ENCODE measurements at regions not wholly inside any gene's neighbourhood (a gene's known extent, or its start where the extent isn't known, plus 50 kb on each side); places are given as distances from the start of the nearest gene placed in this dataset.

DNA sequence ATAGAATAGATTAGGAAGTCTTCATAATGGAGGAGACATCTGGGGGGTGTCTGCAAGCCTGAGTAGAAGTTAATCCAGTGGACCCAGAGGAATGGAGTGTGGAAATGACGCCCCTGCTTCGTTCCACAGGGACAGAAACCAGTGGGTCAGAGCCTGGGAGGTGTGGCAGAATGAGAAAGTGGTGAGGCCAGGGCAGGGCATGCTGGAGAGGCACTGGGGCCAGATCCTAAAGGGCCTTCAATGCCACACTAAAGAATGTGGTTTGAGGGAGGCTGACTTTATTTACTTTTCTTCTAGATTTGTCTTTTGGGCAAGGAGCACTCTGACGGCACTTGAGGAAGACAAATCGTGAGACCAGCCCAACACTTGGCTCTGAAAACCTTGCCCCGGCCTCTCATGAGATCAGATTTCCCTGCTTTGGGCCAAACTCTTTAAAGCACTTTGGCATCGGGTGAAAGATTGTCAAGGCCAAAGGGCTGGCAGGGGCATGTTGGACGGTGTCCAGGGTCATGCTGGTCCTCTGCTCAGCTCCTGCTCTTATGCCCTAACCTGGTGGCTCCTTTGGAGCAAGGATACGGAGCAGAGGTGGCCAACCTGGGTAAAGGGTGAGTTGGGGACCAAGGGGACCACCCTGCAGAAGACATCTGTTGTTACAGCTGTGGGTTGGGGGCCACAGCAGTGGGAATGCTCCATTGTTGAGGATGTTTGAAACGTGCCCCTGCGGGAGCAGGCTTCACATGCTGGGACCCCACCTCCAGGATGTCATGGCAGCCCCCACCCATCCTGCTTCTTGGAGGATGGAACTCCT, 157.0 kb upstream of the ZMIZ1 start:
- FAIRE-seq (no peak), DNase-seq (ENCODE audit: extremely low spot score, insufficient read length, low read depth) (no peak)

DNA sequence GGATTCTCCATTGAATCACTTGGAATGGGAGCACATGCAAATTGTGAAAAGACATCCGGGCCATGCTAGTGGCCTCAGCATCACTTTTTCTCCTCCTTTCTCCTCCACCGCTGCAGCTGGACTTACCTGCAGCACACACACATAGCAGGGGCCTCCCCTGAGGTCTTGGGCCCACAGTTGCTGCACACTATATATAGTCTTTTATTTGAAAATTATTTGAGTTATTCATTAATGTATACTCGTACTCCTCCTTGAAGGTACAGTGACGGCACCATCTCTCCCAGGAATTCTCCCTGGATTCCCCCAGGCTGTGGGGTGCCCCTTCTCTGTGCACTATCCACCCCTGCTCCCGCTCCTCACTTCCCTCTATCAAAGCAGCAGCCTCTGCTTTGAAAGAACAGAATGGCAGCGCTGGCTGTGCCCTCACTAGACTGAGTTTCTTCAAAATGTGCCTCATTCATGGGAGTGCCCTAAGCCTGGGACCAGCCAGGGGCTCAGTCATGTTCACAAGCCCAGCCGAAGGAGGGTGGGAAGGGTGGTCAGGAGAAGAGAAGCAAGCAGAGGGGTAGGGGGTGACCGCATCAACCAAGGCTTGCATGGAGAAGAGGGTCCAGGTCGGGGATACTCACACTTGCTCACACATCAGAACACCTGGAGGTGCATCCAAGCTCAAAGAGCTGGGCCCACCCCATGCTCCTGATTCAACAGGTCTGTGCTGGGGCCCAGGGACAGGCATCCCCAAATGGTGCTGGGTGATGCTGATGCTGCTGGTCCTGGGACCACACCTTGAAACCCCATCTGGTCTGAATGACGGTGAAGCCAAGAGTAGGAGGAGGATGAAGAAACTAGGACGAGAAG, 156.2 kb upstream of the ZMIZ1 start:
- DNase-seq (ENCODE audit: extremely low spot score, insufficient read length, low read depth) (no peak), FAIRE-seq (no peak)

DNA sequence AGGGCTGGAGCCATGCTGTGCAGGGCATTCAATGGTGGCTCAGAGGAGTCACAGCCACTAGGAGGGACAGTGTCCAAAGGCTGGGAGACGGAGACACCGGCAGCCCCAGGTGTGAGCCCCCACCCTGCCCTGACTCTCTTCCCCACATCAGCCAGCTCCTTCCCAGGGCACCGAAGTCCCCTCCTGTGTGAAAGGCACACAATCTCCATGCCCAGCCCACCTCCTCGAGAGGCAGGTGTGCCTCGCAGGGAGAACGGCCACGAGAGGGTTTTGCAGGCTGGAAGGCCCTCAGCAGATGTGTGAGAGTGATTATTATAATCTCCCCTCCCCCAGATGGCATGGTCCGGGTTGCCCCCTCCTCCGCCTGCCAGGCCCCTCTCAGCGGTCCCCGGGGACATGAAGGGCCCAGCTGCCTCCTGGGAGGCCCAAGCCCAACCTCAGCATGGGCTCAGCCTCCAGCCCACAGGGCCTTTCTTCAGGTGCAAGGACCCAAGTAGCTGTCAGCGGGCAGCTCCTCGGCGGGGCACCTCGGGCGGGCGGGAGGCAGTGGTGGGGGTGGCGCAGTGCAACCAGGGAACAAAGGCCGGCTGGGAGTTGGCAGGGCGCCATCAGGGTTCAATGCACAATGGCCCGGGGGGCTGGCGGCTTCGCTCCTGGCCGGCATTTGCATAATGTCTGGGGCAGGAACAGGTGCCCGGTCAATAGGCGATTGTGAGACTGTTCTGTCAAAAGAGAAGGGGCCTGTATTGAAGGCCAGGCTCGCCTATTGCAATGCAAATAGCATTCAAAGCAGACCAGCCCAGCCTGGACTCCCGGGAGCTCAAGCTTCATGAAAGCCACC, 155.3 kb upstream of the ZMIZ1 start:
- FAIRE-seq (no peak), DNase-seq (ENCODE audit: extremely low spot score, insufficient read length, low read depth) (no peak)

DNA sequence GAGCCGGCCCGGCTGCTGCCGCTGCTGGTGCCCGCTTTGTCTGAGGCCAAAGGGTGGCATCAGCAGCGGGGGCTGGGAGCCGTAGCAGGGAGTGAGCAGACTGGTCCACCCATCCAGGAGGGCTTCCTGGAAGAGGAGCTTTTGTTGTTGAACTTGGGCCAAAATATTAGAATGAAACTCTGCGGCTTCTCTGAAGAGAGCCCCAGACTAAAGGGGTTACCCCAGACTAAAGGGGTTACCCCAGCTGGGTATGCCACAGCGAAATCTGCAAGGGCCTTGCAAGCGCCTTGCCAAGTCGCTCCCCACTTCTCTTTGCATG, 154.7 kb upstream of the ZMIZ1 start:
- FAIRE-seq (no peak), DNase-seq (ENCODE audit: extremely low spot score, insufficient read length, low read depth) (no peak)

DNA sequence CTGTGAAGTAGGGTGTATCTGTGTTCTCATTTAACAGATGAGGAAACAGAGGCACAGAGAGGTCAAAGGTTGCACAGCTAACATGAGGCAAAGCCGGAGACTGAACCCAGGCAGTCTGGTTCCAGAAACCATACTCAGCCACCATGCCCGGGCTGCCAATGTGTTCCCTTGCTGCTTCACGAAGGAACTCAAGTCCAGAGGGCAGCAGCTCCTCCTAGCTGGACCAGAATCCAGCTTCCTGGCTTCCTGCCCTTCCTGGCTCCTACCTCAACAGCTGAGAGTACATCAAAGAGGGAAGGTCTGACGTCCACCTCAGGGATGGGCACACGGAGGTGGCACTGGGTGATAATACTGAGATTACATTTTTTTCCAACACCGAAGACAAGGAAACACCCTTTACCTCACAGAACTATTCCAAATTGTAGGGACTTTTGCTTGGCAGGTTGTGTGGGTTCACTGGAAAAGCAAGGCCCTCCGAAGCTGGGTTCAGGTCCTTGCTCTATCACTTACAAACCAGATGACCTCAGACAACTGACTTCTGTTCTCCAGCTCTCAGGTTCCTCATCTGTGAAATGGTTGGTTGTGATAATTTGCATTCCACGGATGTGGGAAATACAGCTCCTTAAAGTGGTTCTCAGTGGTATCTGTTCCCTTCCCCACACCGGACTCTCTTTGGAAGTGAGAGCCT, 154.1 kb upstream of the ZMIZ1 start:
- FAIRE-seq = peak; percentile 41
- no peak for DNase-seq (ENCODE audit: extremely low spot score, insufficient read length, low read depth)

DNA sequence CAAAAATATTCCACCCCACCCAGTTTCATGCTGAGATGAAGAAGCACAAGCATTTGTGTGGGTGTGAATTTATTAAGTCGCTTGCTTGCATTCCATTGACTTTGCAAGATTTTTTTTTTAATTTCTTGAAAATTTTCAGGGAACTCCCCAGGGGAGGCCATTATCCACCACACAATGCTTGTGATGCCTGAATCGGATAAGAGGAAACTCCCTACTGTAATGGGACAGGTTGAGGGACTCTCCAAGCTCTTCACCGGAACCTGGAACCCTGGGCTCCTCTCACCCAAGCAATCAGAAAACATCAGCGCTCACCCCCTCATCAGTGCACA, 153.6 kb upstream of the ZMIZ1 start:
- DNase-seq (ENCODE audit: extremely low spot score, insufficient read length, low read depth) (no peak), FAIRE-seq (no peak)

DNA sequence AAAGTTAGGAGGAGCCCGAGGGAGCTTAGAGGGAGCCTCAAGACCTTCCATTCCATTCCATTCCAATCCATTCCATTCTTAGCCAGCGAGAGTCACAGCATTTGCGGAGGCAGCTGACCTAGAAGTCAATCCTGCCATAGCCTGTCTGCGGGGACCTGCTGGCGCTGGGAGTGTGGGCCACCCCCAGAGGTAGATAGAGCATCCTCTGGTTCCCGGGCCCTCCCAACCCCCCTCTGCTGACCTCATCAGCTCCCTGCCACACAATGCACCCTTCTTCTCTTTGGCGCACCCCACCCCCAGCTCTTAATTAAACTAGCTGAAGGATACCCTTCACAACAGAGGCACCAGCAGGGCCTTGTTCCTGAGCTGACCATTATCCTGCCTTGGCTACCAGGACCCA, 152.5 kb upstream of the ZMIZ1 start:
- DNase-seq (ENCODE audit: extremely low spot score, insufficient read length, low read depth) (no peak), FAIRE-seq (no peak)

DNA sequence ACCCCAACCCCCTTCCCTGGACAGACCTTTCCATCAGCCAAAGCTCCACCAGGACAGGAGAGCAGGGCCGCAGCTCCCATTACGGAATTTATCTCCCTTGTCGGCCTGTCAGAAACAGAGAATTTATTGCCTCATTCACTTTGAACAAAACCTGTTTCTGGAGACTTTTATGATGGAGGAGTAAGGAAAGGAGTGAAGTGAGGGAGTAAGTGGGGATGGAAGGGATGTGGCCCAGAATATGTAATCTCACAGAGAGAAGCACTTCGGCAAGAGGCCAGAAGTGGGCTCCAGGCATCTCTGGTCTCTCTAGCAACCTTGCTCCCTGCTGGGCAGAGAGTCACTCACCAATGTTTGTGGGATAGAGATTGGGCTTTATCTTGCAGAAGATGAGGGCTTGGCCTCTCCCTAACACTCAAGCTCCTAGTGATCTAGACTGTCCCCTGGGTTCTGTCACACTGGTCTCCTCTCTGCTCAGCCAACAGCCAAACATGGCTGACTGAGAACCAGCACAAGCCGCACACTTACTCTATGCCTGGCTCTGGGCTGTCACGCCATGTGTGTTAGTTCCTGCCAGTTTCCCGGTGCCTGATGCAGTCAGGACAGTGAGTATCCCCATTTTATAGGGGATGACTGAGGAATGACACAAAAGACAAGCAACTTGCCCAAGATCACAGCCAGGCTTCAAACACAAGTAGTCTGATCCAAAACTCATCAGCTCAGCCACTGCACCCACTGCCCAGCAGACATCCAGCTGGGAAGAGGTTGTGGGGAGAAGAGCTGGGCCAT, 149.4 kb upstream of the ZMIZ1 start:
- DNase-seq (ENCODE audit: extremely low spot score, insufficient read length, low read depth) (no peak), FAIRE-seq (no peak)

DNA sequence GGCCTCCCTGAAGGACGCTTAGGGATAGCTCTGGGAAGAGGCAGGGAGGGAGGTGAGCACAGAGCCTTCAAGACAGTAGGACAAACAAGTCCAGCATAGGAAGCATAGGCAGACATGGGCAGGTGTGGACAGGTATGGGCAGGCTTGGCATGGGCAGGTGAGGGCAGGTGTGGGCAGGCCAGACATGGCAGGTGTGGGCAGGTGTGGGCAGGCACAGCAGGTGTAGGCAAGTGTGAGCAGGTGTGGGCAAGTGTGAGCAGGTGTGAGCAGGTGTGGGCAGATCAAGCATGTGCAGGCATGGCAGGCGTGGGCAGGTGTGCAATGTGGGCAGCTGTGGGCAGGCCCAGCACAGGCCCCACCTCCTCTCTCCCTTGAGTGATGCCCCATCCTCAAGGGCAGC, 148.8 kb upstream of the ZMIZ1 start:
- DNase-seq (ENCODE audit: extremely low spot score, insufficient read length, low read depth) = no peak
- no peak for FAIRE-seq

DNA sequence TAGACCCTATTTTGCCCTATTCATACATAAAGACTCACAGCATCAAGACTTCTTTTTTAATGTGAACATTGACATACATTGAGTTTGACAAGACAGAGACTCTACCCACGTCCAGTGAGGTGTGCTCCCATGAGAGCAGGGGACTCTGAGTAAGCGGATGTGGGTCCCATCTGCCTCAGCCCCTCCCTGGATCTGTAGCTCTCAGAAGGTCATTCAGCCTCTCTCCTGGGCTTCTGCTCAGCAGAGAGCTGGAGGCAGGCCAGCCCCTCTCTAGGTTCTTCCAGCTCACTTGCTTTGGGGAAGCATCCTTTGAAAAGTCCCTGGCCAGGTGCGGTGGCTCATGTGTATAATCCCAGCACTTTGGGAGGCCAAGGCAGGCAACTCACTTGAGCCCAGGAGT, 146.9 kb upstream of the ZMIZ1 start:
- DNase-seq (ENCODE audit: extremely low spot score, insufficient read length, low read depth) = no peak
- FAIRE-seq = no peak

DNA sequence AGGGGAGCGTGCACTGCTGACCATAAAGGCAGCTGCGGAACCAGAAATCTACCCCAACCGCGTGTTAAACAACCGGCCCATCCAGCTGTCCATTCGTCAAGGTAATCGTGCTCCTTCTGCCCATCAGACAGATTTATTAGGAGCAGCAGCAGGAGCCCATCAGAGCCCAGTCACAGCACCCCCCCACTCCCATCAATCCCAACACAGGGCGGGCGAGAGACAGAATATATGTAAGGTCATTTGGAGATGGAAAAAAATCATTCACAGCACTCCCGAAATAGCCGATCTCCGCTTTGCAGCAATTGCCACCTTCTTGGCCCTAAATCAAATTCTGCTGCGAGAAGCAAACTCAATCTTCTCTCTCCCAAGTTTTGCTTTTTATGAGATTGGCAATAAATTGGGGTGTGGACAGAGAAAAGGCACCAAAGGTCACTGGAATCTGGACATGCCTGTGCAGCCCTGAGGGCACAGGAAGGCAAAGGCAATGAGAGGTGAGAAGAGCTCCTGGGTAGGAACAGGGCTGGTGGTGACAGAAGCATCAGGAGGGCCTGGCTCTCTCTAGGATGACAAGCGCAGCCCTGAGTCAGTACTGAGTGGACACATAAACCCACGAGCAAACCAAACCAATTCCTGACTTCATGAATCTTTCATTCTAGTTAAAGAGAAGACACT, 145.0 kb upstream of the ZMIZ1 start:
- no peak for FAIRE-seq
- DNase-seq (ENCODE audit: extremely low spot score, insufficient read length, low read depth) = no peak

DNA sequence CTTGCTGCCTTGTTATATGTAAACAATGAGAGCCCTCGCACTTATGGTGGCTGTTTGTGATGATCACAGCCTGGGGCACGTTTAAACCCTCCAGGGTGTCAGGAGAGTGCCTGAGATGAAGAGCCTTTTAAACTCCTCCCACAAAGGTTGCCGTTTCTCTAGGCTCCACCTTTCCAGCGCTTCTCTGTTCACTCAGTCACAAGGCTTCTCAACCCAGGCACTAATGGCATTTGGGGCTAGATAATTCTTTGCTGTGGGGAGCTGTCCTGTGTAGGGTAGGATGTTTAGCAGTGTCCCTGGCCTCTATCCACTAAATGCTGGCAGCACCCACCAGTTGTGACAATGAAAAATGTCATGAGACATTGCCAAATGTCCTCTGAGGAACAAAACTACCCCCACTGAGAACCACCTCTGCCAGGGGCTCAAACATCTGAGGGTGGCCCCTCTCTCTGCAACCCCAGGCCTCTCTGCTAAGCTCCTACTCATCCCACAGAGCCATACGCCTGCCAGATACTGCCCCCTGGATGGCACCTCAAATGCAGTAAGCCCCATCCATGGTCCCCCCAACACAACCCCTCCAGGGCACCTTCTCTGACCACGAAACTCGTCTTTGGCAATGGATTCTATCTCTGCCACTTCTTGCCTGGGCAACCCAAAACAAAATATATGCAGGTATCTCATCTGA, 144.3 kb upstream of the ZMIZ1 start:
- FAIRE-seq (no peak), DNase-seq (ENCODE audit: extremely low spot score, insufficient read length, low read depth) (no peak)

DNA sequence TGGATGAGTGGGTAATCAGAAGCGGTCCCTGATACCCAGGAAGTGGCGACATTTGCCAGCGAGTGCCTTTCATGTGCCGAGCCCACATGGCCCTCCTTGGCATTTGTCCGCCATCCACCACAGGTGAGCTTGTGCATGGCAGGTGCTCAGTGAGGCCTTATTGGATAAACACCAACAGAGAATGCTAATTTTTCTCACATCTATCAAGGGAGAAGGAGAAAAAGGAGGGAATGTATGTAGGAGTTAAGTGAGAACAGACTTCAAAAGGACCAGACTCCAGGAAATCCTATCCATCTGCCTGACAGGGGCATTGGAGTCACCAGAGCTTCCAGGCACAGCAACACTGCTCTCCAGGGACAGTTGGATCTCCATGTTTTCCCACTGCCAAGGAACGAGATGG, 143.5 kb upstream of the ZMIZ1 start:
- FAIRE-seq (no peak), DNase-seq (ENCODE audit: extremely low spot score, insufficient read length, low read depth) (no peak)

DNA sequence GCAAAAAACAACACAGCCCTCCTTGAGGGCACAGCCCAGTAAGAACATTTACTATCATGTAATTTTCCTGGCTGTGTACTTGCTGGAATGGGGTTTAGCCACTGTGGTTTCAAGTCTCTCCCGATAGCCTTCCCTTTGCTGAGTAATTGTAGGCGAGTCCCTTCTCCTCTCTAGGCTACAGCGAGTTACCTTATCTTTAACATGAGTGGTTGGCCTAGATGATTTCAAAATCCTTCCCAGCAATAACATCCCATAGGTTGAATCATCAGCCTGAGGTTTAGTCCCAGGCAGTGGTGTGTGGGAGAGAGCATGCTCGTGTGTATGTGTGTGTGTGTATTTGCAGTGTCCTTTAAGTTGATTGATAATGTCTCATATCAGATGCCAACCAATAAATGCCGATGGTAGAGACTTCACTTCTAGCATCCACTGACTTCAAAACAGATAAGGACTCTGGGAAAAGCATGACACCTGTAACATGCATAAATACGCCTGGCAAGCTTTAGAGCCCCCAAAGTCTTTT, 142.9 kb upstream of the ZMIZ1 start:
- FAIRE-seq = no peak
- DNase-seq (ENCODE audit: extremely low spot score, insufficient read length, low read depth) = no peak

DNA sequence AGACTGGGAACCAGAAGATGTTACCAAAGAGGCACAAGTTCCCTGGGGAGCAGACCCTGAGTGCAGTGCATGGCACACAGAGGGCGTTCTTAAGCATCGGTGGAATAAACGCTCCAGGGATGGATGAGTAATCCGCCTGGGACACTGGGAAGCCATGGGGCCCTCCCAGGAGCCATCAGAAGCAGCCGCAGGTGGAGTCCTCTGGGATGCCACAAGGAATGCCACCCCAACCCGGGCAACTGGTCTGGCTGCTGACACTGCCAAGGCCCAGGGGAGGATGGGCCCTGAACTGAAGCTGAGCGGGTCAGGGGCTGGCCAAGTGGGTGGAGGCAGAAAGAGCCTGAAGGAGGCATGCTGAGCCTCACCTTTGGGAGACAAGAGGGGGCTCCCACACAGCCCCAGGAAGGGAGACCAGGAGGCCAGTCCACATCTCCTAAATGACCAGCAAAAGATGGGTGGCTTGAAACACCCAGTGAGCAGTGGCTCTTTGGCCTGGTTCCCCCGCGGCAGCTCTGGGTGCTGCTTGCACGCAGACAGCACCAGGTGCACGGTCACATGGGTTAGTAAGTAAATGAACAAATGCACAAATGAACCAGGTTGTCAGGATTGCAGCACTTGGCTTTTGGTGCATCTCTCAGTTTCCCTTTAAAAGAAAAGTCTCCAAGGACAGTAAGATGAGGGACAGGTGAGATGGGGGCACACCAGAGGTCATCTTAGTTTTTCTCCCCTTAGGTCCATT, 141.3 kb upstream of the ZMIZ1 start:
- no peak for FAIRE-seq
- DNase-seq (ENCODE audit: extremely low spot score, insufficient read length, low read depth) = no peak

DNA sequence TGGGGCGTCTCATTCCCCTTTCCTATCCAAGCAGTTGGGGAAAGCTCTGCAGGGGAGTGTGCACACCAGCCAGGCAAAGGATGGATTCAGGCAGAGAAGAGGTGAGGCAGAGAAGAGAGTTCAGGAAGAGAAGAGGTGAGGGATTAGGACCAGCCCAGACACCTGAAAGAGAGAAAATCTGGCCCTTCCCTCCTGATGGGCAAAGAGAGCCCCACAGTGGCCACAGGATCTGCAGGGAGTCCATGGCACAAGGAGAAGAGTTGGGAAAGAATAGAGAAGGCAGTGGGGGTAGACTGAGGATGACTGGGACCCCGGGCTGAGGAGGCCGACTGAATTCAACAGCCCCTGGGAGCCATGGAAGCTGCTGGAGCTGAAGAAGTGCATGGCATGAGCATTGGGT, 140.4 kb upstream of the ZMIZ1 start:
- FAIRE-seq = no peak
- no peak for DNase-seq (ENCODE audit: extremely low spot score, insufficient read length, low read depth)

DNA sequence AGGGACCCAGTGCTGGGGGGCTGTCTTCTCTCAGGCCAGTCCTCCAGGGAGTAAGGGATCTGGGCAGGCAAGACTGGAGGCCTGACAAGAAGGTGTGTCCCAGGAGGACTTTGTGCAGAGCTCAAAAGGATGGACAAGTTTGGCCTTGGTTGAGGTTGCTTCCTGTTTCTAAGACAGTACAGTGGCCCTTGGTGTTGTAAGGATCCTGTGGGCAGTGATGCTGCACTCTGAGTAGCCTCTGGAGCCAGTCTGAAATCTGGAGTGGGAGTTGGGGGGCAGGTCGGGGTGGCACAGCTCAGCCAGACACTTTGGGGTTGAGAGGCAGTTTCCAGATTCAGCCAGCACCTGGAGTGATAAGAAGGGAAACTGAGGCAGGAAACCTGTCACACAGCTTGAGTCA, 139.2 kb upstream of the ZMIZ1 start:
- no peak for FAIRE-seq
- no peak for DNase-seq (ENCODE audit: extremely low spot score, insufficient read length, low read depth)

Measured in GM18507 (cell line).